ENCODE measurements at regions not wholly inside any gene's neighbourhood (a gene's known extent, or its start where the extent isn't known, plus 50 kb on each side); places are given as distances from the start of the nearest gene placed in this dataset.
"Not testable (repeated sequence)": the region's sequence is repeated elsewhere in the genome, so short reads cannot be mapped to it uniquely, and the experiment has no call there.

DNA sequence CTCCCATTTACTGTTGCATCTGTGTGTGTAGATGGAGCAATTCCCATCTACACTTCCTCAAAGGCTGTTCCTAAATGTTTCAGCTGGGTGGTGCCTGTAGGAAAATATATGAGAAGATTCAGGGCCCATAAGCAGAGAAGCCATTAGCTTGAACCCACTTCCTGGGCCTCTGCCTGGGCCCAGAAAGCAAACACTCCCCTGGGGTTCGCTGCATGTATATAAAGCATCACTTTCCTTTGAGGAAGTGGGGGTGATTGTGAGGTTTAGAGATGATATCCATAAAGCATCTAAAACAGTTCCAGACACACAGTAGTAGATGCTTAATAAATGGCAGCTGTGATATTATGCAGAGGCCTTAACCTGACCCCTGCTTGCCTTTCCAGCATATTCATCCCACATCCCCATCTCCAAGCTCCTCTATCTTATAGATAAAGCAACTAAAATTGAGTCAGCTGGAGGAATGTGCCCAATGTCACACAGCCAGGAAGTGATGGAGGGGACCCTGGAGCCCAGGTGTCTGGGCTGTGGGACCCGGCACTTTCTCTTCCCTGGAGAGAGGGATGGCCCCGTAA is 280.0 kb upstream of the CRY1 start:
- no peak for DNase-seq (ENCODE audit: low read depth)

- no peak for DNase-seq (ENCODE audit: low read depth)
Measured at GRCh38 chr12:107374161-107374840, 281.0 kb upstream of the CRY1 start.

DNA sequence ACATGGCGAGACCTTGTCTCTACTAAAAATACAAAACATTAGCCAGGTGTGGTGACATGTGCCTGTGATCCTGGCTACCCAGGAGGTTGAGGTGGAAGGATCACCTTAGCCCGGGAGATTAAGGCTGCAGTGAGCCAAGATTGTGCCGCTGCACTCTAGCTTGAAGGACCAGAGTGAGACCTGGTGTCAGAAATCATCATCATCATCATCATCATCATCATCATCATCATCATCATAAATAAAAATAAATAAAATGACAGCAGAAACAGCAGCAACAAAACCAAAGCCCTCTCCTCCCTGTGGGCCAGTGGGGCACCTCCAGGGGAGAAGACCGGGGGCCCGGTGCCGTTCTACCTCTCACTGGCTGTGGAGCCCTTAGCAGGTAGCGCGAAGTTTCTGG is 281.9 kb upstream of the CRY1 start:
- no peak for DNase-seq (ENCODE audit: low read depth)

GRCh38 chr12:107377596-107378385 is 284.4 kb upstream of the CRY1 start:
- no peak for DNase-seq (ENCODE audit: low read depth)

DNA sequence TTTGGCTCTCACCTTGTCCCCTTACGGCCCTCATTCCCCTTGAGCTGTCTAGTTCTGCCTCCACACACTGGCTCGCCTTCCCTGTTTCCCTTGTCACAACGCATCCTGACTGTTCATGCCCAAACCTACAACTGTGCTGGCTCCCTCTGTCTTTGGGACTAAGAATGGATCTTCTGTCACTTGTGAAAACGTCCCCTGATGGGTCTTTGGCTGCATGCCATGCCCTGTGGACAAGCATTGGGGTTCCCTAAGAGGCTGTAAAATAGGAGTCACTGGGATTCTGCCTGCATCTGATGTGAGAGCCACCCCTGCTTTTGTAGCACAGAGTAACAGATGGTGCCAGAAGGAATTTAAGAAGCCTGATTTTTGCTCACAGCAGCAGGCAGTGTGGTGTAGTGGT is 285.3 kb upstream of the CRY1 start:
- no peak for DNase-seq (ENCODE audit: low read depth)

- not testable (repeated sequence) for DNase-seq (ENCODE audit: low read depth)
Measured at GRCh38 chr12:107379142-107379851, 285.9 kb upstream of the CRY1 start.

DNA sequence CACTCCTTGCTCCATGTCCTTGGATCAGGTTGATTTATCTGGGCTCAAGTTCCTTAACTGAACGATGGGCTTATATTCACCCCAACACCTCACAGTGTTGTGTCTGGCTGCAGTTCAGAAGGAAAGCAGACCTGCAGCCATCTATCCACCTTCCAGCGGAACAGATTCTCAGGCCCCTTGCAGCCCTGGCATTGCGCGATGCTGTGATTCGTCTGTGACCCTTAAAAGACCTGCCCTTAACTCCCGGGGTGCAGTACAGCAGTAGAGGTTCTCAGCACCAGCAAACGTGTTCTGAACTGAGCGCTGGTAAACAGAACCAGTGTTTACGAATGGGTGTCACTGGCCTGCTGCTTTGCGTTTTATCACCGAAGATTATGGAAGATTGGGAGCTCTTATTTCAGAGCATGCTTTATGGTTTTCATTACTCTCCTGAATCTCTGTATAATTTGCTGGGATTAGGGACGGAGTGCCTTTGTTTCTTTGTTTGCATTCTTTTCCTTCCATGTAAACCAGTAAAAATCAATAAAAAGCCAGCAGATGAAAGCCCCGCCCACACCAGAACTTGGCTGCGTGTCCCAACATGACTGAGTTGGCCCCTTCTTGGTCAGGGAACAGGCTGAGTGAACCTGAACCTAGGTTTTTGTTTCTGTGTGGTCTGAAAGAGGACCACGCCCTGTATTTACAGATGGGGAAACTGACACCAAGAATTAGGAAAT is 286.7 kb upstream of the CRY1 start:
- no peak for DNase-seq (ENCODE audit: low read depth)

GRCh38 chr12:107384645-107385044 is 291.3 kb upstream of the CRY1 start:
- DNase-seq (ENCODE audit: low read depth), result no peak

GRCh38 chr12:107385509-107385908 is 292.2 kb upstream of the CRY1 start:
- DNase-seq (ENCODE audit: low read depth), result no peak

- no peak for DNase-seq (ENCODE audit: low read depth)
Measured at GRCh38 chr12:107386569-107386968, 293.2 kb upstream of the CRY1 start.

- no peak for DNase-seq (ENCODE audit: low read depth)
Measured at GRCh38 chr12:107388263-107388662, 294.9 kb upstream of the CRY1 start.

DNA sequence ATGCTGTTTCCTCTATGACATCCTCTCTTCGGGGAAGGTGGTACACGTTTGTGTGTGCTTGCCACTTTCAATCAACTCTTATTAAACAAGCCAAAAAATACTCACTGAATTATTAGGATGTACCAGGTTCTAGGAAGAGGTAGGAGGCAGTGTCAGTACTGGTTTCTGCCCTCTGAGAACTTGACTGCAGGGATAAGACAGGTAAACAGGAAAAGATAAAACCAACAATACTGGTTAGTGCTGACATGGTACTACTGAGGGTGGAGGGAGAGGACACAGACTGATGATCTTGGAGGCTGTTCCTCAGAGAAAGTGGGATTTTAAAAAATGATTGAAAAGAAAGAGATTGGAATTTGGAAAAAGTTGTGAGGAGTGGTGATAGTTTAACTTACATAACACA is 295.2 kb upstream of the PWP1 start:
- no peak for DNase-seq (ENCODE audit: low read depth)

DNA sequence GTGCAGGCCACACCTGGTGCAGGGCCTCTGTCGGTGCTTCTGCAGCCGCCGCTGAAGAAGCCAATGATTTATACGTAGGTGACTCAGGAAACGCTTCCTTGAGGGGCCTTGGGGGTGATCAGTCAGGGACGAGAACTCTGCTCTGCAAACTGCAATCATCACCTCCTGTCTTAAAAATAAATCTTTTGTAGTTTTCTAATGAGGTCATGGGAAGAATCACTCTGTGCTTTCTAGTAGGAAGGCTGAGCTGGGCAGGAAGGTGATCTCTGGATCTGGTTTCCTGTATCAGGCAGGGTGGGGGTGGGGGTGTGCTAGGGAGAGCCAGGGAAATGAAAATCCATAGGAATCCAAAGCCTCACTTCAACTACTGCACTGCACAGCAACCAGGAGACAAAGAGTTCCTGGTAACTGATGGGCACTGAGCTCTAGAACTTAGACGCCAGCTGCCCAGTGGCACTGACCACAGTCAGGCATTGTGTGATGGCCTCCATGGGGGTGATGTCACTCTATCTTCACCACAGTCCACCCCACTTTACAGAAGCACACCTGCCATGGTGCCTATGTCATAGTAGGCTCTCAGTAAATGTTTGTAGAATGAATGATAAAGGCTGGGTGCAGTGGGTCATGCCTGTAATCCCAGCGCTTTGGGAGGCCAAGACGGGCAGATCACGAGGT is 292.4 kb upstream of the PWP1 start:
- no peak for DNase-seq (ENCODE audit: low read depth)

DNA sequence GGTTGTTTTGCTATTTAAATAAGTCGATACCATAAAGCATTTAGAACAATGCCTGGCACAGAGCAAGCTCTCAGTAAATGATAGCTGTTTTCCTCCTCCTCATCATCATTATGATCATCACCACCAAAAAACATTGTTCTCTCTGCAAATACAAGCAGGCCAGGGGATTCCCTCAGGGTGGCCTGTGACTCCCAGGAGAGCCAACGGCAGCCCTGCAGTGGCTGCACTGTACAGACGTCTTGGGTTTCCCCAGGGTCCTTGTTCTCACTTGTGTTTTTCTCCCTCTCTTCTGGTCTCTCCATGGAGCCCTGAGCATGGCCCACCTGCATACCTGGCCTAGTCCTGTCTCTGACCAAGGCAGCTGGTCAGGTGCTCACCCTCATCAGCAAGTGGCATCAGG is 290.9 kb upstream of the PWP1 start:
- no peak for DNase-seq (ENCODE audit: low read depth)

GRCh38 chr12:107395817-107396216 is 289.8 kb upstream of the PWP1 start:
- no peak for DNase-seq (ENCODE audit: low read depth)

DNA sequence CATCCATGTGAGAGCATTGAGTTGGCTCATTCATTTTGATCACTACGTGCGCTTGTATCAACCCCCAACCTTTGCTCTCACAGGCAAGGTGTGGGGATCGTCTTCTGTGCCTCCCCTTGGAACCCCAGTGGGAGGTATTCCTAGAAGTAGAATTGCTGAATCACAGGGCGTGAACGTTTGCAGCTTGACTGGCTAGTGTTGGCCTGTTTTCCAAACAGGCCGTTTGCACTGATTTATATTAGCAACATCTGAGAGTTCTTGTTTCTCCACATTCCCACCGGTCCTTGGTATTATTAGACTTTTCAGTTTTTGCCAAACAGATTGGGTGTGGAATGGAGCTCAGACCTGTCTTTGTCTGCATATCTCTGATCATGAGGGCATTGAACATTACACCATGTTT is 288.6 kb upstream of the PWP1 start:
- DNase-seq (ENCODE audit: low read depth), result no peak

DNA sequence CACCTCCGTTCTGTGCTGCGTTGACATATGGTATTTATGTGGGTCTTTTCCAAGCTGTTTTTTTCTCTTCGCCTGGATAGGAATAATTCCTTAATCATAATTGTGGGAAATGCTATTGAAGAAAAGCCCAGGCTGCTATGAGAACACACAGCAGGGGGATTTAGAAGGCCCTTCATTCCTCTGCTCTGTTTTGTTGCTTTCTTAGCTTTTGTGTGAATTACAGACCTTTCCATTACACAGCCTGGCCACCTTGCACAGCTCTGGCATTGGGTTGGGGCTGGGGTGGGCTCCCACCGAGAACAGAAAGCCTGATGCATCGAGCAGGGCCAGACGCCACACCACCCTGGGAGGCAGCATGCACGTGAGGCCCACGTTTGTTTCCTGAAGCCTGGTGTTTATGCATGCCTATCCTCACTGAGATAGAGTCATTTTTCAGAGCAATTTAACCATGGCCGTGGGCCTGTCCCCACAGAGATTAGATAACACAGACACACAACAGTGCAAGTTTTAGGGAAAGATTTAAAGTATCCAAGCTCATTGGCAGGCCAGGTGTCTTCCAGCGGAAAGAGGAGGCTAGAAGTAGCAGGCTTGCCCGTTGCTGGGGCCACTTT is 287.6 kb upstream of the PWP1 start:
- no peak for DNase-seq (ENCODE audit: low read depth)

DNA sequence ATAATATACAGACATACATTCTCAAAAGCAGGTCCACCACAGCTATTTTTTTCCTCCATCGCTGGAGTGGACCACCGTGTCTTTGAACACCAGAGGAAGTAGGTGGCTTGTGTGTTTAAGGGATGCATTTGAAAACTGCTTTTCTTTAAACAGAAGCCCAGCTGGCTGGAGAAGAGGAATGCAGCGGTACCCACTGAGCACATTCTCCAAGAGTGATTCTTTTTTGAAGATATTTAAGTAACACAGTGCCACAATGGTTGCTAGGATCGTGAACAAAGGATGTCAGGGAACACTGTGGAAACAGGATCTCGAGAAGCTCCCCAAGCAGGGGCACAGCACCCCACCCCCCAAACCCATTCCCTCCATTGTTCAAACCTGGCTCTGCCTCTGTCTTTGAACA is 286.6 kb upstream of the PWP1 start:
- DNase-seq (ENCODE audit: low read depth), result no peak

DNA sequence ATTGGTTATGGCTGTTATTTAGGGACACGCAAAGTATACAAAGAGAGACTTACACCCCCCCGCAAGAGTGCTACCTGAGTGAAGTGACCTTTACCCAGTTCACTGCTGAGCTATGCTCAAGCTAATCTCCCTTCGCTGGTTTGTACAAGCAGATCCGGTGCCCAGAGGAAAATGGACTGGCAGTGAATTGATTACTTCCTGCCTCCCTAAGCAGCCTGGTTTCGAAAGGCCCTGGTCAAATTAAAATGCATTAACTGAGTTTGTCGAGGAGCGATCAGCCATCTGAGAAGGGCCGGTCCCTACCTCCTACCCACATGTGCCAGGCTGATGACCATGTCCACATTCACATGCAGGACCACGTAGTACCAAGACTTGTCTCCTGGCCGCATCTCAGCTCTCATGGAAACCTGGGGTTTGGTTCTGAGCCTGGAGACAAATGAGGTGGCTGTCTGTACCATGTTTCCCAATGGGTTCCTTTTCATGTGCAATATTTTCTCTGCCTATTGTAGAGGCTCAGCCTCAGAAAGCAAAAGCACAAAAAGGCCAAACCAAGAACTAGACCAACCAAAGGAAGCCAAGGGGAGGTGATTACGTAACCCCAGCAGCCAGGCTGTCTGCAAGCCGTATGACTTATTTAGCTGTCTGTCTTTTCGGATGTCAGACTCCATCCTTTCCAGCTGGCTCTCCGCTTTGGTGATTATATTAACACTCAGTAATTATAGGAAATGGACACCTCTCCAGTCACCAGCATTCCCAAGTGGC is 284.7 kb upstream of the PWP1 start:
- no peak for DNase-seq (ENCODE audit: low read depth)

Measured in stimulated activated CD8-positive, alpha-beta memory T cell treated with anti-CD3 and anti-CD28 coated beads, Interleukin-15, amount 100 ng/mL, for 1 hour (primary cell).